NCI-H2171 (cell line): ENCODE measurements at regions not wholly inside any gene's neighbourhood (a gene's known extent, or its start where the extent isn't known, plus 50 kb on each side); places are given as distances from the start of the nearest gene placed in this dataset.

Experiments
- DNase-seq: peaks from one replicate; lab custom pipeline; 2025; lab: John Stamatoyannopoulos, UW

DNA sequence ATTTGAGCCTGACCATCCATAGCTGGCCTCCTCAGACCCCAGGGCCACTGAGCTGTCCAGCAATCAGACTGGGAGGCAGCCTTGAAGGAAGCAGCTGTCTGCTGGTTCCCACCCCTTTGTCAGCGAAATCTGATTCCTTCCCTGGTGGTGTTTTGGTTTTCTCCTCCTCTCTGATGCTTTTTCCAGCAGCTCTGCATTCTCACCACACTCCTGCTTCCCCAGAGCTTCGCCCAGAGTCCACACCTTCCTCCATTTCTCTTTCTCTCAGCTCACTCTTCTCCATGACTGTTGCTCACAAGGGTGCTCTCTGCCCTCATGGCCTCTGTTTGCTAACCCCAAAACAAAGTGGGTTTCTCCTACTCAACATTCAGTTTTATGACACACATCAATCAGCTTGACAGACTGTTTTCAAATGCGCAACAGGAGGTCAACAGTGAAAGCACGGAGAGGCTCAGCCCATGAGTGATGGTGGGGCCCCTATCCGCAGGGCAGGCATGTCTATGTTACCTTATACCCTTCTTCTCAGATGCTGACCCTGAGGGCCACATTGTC lies 130.6 kb upstream of the MTNR1B start:
- DNase-seq, result peak; percentile 12

DNA sequence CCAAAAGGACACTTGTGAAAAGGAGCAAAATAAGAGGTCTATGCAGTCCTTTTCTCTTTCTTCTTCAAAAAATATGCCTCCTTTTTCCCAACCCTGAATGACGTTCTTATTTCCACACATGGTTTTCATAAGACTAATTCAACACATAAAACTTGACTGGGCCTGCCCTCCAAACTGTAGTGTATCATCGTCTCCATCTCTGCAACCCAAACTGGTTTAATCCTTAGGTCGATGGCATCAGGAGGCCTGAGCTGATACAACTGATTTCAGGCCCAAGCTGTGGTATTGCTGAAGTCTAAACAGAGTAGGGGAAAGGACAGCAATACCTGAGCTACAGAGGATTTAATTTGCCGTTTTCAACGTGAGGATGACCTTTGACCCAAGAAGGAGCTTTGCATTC lies 130.0 kb upstream of the MTNR1B start:
- no peak for DNase-seq

DNA sequence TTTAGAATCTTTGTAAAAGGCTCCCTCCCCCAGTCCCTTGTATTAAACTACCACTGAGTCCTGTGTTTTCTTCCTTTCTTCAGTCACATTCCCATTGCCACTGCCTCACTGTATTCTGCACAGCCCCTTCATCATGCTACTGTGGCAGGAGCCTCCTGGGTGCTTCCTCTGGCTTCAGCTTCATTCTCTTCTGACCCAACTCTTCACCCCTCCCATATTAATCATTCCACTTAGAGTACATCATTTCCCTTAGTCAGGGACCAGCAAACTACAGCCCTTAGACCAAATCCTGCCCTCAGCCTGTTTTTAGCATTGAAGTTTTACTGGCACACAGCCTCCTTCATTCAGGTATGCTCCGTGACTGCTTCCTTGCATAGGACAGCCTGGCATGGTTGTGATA lies 127.7 kb upstream of the MTNR1B start:
- DNase-seq, result no peak

- DNase-seq, result no peak
Measured at GRCh38 chr11:92843455-92843854, 126.0 kb upstream of the MTNR1B start.

- no peak for DNase-seq
Measured at GRCh38 chr11:92844197-92844596, 125.3 kb upstream of the MTNR1B start.

DNA sequence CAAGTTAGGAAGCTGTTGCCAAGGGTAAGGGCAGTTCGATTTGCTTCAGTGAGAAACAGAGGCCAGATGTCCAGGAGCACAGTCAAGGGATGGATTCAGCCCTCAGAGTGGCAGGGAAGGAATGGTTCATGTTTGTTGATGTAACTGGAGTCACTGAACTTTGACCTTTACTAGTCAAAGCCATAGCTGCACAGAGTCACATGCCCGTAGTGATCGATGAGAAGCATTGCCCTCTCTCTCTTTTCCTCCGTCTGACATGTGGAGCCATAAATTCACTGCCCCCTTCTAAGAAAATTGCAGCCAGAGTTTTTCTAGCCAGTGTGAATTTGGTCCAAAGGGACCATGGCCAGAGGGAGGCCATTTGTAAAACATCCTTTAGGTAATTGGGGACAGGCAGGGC lies 124.1 kb upstream of the MTNR1B start:
- DNase-seq, result no peak

DNA sequence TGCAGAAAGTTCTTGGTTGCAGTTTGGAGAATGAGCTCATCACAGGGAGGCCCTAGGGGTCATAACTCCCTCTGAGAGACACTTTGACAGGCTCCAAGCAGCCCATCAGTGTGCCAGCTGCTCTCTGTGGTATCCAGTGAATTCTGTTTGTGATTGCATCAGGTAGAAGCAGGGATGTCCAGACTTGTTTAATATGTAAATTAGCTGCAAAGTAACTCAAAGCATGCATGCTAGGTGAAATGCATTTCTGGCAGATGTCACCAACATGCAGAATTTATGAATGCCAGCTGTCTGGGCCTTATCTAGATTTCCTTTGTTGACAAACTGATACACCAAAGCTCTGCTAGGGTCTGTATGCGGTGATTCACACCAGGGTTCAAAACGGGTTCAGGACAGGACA lies 123.6 kb upstream of the MTNR1B start:
- peak; percentile 44 for DNase-seq

GRCh38 chr11:92846491-92847125 lies 122.8 kb upstream of the MTNR1B start:
- DNase-seq, result no peak

GRCh38 chr11:92848578-92848977 lies 120.9 kb upstream of the MTNR1B start:
- DNase-seq, result no peak

DNA sequence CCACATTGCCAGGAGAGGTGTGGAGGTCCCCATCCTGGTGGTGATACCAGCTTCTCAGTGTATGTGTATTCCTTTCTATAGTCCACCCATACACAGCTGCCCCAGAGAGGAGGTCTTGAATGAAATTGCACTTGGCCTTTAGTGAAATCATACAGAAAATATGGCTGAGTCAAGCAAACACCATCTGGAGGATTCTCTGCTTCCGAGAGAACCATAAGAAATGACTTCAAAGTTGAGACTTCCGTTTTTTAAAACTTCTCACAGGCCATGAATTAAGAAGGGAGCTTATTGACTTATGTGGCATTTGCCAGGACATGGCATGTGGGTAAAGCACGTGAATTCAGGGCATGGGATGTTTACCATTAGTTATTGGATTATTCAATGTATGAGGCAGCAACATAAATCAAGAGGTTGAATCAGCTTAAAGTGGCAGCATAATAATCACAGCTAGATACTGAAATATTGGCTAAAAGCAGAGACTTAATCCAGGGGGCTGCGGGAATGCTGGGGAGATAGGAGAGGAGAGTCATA lies 119.1 kb upstream of the MTNR1B start:
- DNase-seq, result no peak

GRCh38 chr11:92852229-92852628 lies 117.2 kb upstream of the MTNR1B start:
- no peak for DNase-seq

DNA sequence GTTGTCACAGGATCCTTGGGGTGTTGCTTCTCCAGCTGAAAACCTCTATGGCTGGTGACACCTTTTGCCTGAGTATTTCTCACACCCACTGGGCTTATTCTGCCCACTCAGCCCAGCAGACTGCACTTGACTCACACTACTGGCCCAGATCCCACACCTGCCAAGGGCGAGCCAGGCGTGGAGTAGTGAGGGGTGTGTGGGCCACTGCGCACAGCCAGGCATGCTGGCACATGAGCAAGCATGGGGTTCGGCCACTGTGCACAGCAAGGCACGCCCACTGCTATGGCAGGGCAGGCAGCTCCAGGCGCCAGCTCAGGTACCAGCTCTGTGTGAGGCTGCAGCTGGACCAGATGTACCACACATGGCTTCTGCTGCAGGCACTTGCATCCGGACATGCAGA lies 116.5 kb upstream of the MTNR1B start:
- DNase-seq, result no peak

- no peak for DNase-seq
Measured at GRCh38 chr11:92854162-92854561, 115.3 kb upstream of the MTNR1B start.

GRCh38 chr11:92854952-92855351 lies 114.5 kb upstream of the MTNR1B start:
- DNase-seq, result no peak

DNA sequence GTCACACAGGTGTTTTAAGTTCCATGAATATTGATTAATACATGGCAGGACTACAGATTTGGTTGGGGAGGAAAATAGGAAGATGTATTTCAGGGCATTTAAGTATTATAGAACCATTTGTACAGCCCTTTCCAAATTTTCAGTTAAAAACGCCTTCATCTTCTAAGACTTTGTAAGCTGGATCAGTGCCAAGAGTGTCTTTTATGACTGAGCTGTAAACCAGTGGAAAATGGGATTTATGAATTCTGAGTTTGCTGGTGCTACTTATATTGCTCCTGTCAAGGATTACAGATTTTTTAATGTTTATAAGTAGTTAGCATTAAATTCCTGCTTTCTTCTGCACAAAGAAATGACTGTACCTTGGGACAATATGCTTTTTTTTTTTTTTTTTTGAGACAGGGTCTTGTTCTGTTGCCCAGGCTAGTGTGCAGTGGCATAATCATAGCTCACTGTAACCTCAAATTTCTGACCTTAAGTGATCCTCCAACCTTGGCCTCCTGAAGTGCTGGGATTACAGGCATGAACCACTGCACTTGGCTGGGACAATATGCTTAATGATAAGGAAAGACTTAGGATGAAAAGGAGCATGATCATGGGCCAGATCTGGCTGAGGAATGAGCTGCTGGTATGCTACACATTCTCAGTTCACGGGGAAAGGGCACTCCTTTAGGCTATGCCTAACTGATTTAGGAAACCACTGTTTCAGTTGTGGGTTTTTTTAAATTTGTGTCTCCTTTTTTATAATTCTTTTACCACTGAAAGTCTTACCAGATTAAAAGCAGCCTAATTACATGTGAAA lies 113.6 kb upstream of the MTNR1B start:
- DNase-seq, result no peak

GRCh38 chr11:92857407-92857806 lies 112.0 kb upstream of the MTNR1B start:
- DNase-seq, result no peak

- no peak for DNase-seq
Measured at GRCh38 chr11:92859156-92859690, 110.2 kb upstream of the MTNR1B start.

DNA sequence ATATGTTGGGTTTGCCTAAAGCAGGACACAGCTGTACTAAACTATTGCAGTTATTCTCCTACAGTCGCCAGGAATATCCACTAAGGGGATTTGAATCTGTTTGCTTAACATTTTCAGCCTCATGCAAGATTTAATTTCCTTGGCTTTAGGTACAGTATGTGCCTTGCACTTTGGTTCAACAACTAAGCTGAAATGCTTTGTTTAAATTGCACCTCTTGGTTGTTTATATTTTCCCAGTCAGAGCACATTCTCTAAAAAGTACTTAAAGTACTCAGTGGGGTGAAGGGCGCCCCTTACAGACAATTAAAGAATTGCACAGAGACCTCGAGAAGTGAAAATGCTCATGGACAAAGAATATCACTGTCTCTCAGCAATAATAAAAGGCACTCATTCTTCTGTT lies 107.8 kb upstream of the MTNR1B start:
- no peak for DNase-seq

DNA sequence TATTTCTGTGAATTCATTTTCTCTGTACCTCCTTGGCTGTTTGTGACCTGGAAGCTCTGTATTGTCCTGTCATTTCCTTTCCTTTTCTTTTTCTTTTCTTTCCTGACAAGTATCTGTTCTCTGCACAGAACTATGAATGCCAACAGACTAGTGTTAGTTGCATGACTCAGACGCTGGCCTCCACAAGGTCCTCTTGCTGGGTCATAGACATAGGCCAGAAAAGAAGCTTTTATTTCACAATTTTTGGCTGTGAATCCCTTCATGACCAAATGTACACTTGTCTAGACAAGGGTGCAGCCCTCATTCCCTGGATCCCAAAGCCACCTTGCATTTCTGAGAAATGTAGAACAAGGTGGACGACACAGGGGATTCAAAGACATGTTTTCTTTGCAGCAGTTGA lies 104.1 kb upstream of the MTNR1B start:
- no peak for DNase-seq

- DNase-seq, result no peak
Measured at GRCh38 chr11:92866679-92867282, 102.7 kb upstream of the MTNR1B start.

GRCh38 chr11:92867913-92868619 lies 101.4 kb upstream of the MTNR1B start:
- DNase-seq, result no peak

DNA sequence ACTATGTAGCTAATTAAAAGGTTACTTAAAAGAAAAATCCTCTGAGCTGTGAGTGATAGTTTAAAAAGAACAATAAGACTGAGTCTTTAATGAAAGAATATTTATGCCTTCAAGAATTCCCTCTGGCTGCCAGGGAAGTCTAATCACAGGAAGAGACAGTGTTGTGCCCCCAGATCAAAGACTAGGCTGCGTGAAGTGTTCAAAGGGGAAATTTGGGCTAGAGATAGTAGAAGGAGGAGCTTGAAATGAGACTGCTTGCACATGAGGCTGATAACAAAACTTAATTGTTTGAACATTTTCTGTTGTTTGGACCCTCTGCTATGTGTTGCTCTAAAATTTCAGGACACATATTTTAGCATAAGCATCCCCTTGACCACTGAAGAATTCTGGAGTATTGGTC lies 99.7 kb upstream of the MTNR1B start:
- DNase-seq, result no peak
